Activated T-helper 1 cell treated with anti-CD3 and anti-CD28 coated beads, Interleukin-2, amount 50 U/mL, for 16 hours (primary cell): ENCODE measurements at regions not wholly inside any gene's neighbourhood (a gene's known extent, or its start where the extent isn't known, plus 50 kb on each side); places are given as distances from the start of the nearest gene placed in this dataset.

Experiments used
- DNase-seq, 2 donors: peaks; one replicate each; pipeline ENCODE4 v3.0.0-alpha.2; 2020; ENCODE audit warnings: low read depth in 1 of 2, low spot score in 1 of 2

GRCh38 chr9:135252980-135253304, 165.5 kb downstream of the OLFM1 start:
- no peak for DNase-seq

DNA sequence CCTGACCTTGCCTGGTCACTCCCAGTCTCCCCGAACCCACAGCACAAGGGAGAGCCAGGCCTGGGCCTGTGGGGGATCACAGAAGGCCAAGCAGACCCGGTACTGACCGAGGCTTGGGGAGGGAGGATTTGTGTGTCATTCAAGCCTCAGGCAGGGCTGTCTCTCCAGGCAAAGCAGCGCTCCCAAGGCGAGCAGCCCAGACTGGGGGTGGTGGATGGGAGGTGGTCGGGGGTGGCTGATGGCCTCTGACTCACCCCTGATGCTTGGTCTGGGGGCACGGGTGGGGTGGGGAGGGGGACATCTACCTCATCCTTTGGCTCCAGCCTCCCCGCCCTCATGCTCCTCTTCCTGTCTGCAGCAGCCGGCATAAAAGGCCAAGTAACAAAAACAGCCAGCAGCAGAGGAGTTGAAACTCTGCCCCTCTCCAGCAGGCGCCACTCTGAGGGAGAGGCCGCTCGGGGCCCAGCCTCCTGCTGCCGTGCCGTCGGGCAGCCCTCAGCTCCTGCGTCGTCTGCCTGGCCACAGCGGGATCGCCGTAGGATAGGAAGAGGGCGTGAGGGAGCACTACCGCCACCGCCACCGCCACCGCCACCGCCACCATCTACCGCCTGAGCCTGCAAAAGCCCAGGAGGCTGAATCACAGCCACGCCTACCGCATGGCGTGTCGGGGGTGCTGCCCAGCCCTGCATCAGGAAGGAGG, 166.0 kb downstream of the OLFM1 start:
- DNase-seq: no peak

DNA sequence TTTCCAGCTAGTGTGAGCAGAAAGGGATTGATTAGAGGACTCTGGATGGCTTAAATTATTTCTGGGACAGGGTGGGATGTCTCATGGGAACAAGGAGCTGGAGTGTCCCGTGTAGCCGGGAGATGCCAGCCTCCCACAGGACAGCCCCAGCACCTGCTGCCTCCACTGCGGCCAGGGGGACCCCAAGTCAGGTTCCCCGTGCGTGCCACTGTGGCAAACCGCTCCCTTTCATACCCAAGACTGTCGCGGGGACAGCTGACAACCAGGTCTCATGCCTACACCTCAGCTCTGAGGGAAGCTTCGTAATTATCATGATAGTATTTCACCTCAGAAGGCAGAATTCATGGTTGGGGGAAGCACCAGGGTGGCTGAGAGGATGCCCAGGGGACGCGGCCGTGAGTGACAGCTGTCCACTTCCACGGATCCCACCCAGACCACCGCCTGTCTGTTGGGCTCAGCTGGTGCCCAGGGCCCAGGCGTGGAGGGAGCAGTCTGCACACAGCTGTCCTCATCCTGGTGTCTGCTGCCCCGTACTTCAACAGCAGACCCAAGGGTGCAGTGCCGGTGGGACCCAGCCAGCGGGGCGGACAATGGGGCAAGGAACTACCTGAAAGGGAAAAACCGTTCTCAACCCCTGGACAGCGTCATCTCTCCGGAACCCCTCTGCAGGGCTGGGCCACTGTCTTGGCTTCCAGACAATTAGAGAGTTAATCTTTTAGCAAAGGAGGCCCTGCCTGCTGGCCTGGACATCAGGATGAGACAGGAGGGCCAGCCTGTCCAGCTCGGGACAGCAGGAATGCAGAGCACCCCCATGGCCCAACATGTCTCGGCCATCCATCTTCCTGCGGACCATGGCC, 166.9 kb downstream of the OLFM1 start:
- DNase-seq: no peak

- no peak for DNase-seq
Measured at GRCh38 chr9:135255033-135255840, 167.8 kb downstream of the OLFM1 start.

- DNase-seq: no peak
Measured at GRCh38 chr9:135255841-135256580, 168.5 kb downstream of the OLFM1 start.

- no peak for DNase-seq
Measured at GRCh38 chr9:135256581-135257354, 169.3 kb downstream of the OLFM1 start.

- no peak for DNase-seq
Measured at GRCh38 chr9:135258461-135258860, 171.0 kb downstream of the OLFM1 start.

- no peak for DNase-seq
Measured at GRCh38 chr9:135259273-135259672, 171.8 kb downstream of the OLFM1 start.

- DNase-seq: no peak
Measured at GRCh38 chr9:135260221-135261180, 173.0 kb downstream of the OLFM1 start.

DNA sequence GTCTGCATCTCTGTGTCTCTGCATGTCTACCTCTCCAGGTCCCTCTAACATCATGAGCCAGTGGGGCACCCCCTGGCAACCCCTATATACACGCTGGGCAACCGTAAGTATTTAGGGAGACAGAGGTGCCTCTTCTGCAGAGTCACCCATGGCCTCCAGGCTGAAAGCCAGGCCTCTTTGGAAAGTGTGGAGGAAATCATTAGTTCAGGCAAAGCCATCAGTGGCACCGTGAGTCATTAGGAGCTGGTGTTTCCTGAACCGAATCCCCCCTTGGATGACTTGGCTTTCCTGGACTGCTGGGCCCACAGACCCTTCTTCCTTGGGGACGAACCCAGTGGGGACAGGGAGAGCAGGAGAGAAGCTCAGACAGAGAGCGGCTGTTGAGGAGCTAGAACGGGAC, 174.8 kb downstream of the OLFM1 start:
- DNase-seq: no peak

DNA sequence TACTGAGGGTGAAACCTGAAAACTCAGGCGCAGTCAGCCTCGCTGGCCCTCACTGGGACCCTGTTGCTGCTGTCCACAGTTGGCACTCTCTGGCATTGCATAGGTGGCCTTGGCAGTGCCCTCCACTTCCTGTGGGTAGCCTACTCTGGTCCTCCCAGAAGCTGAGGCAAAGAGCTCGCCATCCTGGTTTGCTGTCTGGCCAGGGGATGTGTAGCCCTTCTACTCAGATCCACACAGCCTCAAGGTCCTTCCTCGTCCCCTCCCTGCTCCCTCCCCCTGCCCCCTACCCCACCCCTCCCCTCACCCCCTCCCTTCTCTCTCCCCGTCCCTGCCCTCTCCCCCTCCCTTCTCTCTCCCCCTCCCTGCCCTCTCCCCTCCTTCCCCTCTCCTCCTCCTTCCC, 176.0 kb downstream of the OLFM1 start:
- DNase-seq: no peak

DNA sequence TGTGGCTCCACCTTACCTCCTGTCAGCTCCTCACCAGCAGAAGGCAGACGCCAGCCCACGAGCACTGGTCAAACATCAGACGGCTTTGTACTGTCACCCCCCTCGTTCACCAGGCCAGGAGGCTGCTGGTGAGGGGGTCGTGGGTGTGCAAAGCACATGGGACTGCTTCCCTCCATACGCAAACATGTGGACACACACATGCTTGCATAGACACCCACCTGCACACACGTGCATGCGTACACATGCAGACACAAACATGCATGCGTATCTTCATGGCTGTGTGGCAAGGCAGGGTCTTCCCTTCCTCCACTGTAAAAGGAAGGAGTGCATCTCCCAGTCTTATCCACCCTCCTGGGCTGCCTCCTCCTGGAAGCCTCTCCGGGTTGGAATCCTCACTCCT, 178.5 kb downstream of the OLFM1 start:
- DNase-seq: no peak

DNA sequence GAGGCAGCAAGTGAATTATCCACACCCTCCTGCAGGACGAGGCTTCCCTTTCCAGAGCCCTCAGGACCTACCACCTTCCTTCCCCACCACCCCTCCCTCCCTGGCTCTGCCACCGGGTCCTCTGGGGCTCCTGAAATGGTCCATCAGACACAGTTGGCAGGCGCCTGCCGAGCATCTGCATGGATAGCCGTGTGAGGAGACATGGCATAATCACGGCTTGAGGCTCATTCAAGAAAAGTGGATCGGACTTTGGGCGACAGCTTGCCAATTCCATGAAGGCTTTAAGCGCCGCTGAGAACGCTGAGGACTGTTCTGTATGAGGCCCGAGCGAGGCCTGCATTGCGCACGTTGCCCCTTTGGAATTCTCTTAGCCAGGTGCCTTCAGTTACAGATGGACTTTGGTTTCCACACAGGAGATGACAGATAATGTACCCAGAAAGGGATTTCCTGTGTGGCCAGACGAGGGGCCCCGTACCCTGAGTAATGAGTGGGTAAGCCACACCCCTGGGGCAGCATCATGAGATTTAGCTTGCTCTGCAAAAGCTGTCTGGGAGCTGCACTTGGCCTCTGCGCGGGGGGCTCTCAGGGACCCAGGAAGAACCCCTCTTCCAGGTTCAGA, 179.8 kb downstream of the OLFM1 start:
- no peak for DNase-seq

GRCh38 chr9:135268031-135268430, 180.6 kb downstream of the OLFM1 start:
- no peak for DNase-seq

GRCh38 chr9:135268981-135269380, 181.5 kb downstream of the OLFM1 start:
- DNase-seq: no peak

GRCh38 chr9:135269912-135270830, 182.7 kb downstream of the OLFM1 start:
- DNase-seq: no peak

GRCh38 chr9:135271425-135271824, 184.0 kb downstream of the OLFM1 start:
- no peak for DNase-seq

GRCh38 chr9:135272608-135273007, 185.1 kb downstream of the OLFM1 start:
- no peak for DNase-seq
